HG03066 (cell line): ENCODE measurements at regions not wholly inside any gene's neighbourhood (a gene's known extent, or its start where the extent isn't known, plus 50 kb on each side); places are given as distances from the start of the nearest gene placed in this dataset.
A peak's percentile ranks its signal among the peaks of the same experiment; 100 is the strongest.

Experiments used
- ATAC-seq: cut with Tn5 transposase; IDR thresholded peaks from one replicate; pipeline ENCODE4 v1.9.1; 2021; ENCODE audit warnings: low read depth; ENCODE audit not compliant: unreplicated experiment

GRCh38 chr10:81008726-81009125, 471.0 kb downstream of the SH2D4B start:
- ATAC-seq = no peak

- no peak for ATAC-seq
Observed at GRCh38 chr10:81009296-81009695, 471.6 kb downstream of the SH2D4B start.

GRCh38 chr10:81013771-81014170, 476.1 kb downstream of the SH2D4B start:
- no peak for ATAC-seq

GRCh38 chr10:81019029-81019890, 481.6 kb downstream of the SH2D4B start:
- ATAC-seq = peak; percentile 73

GRCh38 chr10:81021428-81022129, 483.9 kb downstream of the SH2D4B start:
- no peak for ATAC-seq

GRCh38 chr10:81026591-81026990, 488.9 kb downstream of the SH2D4B start:
- no peak for ATAC-seq

GRCh38 chr10:81027223-81027622, 489.5 kb downstream of the SH2D4B start:
- no peak for ATAC-seq

GRCh38 chr10:81027706-81028105, 490.0 kb downstream of the SH2D4B start:
- no peak for ATAC-seq

- ATAC-seq = peak; percentile 67
Observed at GRCh38 chr10:81031774-81032173, 494.1 kb downstream of the SH2D4B start.

GRCh38 chr10:81034383-81034782, 496.7 kb downstream of the SH2D4B start:
- no peak for ATAC-seq

- peak; percentile 81 for ATAC-seq
Observed at GRCh38 chr10:81036257-81036656, 498.6 kb downstream of the SH2D4B start.

GRCh38 chr10:81040031-81040430, 502.3 kb downstream of the SH2D4B start:
- ATAC-seq = no peak

GRCh38 chr10:81040940-81041339, 503.2 kb downstream of the SH2D4B start:
- ATAC-seq = no peak

GRCh38 chr10:81042647-81043046, 504.9 kb downstream of the SH2D4B start:
- ATAC-seq = no peak

- ATAC-seq = no peak
Observed at GRCh38 chr10:81065474-81065873, 527.8 kb downstream of the SH2D4B start.

GRCh38 chr10:81068460-81068859, 530.8 kb downstream of the SH2D4B start:
- no peak for ATAC-seq

GRCh38 chr10:81071087-81071796, 533.5 kb downstream of the SH2D4B start:
- no peak for ATAC-seq

GRCh38 chr10:81073155-81073554, 535.5 kb downstream of the SH2D4B start:
- ATAC-seq = no peak

GRCh38 chr10:81081887-81082620, 544.4 kb downstream of the SH2D4B start:
- ATAC-seq = no peak

- no peak for ATAC-seq
Observed at GRCh38 chr10:81082621-81083376, 545.1 kb downstream of the SH2D4B start.
